IMR-90 (cell line): ENCODE measurements at regions not wholly inside any gene's neighbourhood (a gene's known extent, or its start where the extent isn't known, plus 50 kb on each side); places are given as distances from the start of the nearest gene placed in this dataset.
A peak's percentile ranks its signal among the peaks of the same experiment; 100 is the strongest.

Source experiments
- ATAC-seq: fragments of 200-7000 bp; cut with Tn5 transposase; 2 replicates; pipeline ENCODE4 v1.9.1; 2020; ENCODE audit warnings: low read depth, mild to moderate bottlenecking, moderate library complexity
- BruUV-seq: library from RNA; stranded (reverse); fragments of 400-500 nt; replicated peaks from 2 replicates; lab custom pipeline; 2021; lab: Mats Ljungman, UMichigan
- CTCF ChIA-PET: fragments of 300-600 bp; formaldehyde crosslinking; extraction: SDS; loops from one replicate; lab custom pipeline; 2021; ENCODE audit warnings: antibody characterized with exemption; lab: Yijun Ruan, JAX
- POLR2A ChIA-PET: fragments of 300-600 bp; sonication (Branson Sonifier 250); formaldehyde crosslinking; loops from one replicate; lab custom pipeline; 2022; ENCODE audit warnings: antibody characterized with exemption; ENCODE audit not compliant: unreplicated experiment; lab: Charles Lee
- DNase-seq: peaks from one replicate; pipeline ENCODE4 v3.0.0; 2013
- H2AFZ ChIP-seq: replicated peaks from 2 replicates; pipeline ENCODE3; 2013; ENCODE audit warnings: low read length, mild to moderate bottlenecking; ENCODE audit not compliant: poor library complexity
- H2AK5ac ChIP-seq: 2 replicates; pipeline ENCODE4 v1.6.1; 2013; ENCODE audit warnings: low read depth, low read length, inconsistent platforms
- H2AK9ac ChIP-seq: replicated peaks from 2 replicates; pipeline ENCODE3; 2013; ENCODE audit warnings: mild to moderate bottlenecking, low read depth, low read length, moderate library complexity; ENCODE audit not compliant: poor library complexity
- H2BK120ac ChIP-seq: 2 replicates; pipeline ENCODE4 v1.6.1; 2013; ENCODE audit warnings: low read depth, low read length, inconsistent platforms
- H2BK15ac ChIP-seq: 3 replicates; pipeline ENCODE4 v1.6.1; 2013; ENCODE audit warnings: low read depth, low read length, inconsistent platforms
- H2BK20ac ChIP-seq: 2 replicates; pipeline ENCODE4 v1.6.1; 2013; ENCODE audit warnings: low read depth, mild to moderate bottlenecking, inconsistent platforms, low read length, moderate library complexity
- H2BK5ac ChIP-seq: 2 replicates; pipeline ENCODE4 v1.6.1; 2013; ENCODE audit warnings: mild to moderate bottlenecking, low read depth, low read length, inconsistent platforms; ENCODE audit not compliant: poor library complexity, severe bottlenecking
- H3K14ac ChIP-seq: replicated peaks from 2 replicates; pipeline ENCODE4 v1.6.1; 2013; ENCODE audit warnings: low read depth, low read length, inconsistent platforms
- H3K18ac ChIP-seq: 2 replicates; pipeline ENCODE4 v1.6.1; 2013; ENCODE audit warnings: low read depth, low read length, control low read depth
- H3K23ac ChIP-seq: 2 replicates; pipeline ENCODE4 v1.6.1; 2013; ENCODE audit warnings: low read depth, low read length, inconsistent platforms
- H3K27ac ChIP-seq: 2 replicates; pipeline ENCODE4 v1.5.1; 2013; ENCODE audit warnings: mild to moderate bottlenecking, control low read depth, low read length; ENCODE audit not compliant: insufficient read depth
- H3K27me3 ChIP-seq: 2 replicates; pipeline ENCODE4 v1.6.1; 2013; ENCODE audit warnings: low read length; ENCODE audit not compliant: control insufficient read depth, insufficient read depth
- H3K36me3 ChIP-seq: 2 replicates; pipeline ENCODE4 v1.6.1; 2013; ENCODE audit warnings: low read length, mixed read lengths; ENCODE audit not compliant: control insufficient read depth, insufficient read depth
- H3K4ac ChIP-seq: 2 replicates; pipeline ENCODE4 v1.6.1; 2013; ENCODE audit warnings: low read depth, low read length, inconsistent platforms
- H3K4me1 ChIP-seq: 2 replicates; pipeline ENCODE4 v1.6.1; 2013; ENCODE audit warnings: low read length, mixed read lengths; ENCODE audit not compliant: control insufficient read depth, insufficient read depth
- H3K4me2 ChIP-seq: 2 replicates; pipeline ENCODE4 v1.6.1; 2013; ENCODE audit warnings: low read depth, mild to moderate bottlenecking, control low read depth, low read length, moderate library complexity
- H3K4me3 ChIP-seq: 2 replicates; pipeline ENCODE4 v1.5.1; 2013; ENCODE audit warnings: low read depth, mild to moderate bottlenecking, control low read depth, low read length, moderate library complexity; ENCODE audit not compliant: insufficient read depth
- H3K56ac ChIP-seq: 2 replicates; pipeline ENCODE4 v1.6.1; 2013; ENCODE audit warnings: low read length, inconsistent platforms; ENCODE audit not compliant: insufficient read depth; ENCODE audit errors: extremely low read depth
- H3K79me1 ChIP-seq, 2 experiments: 2 replicates each; pipeline ENCODE4 v1.6.1; 2013; ENCODE audit warnings: low read length in 2 of 2, inconsistent platforms in 1 of 2, low read depth in 1 of 2
- H3K9ac ChIP-seq: 2 replicates; pipeline ENCODE4 v1.6.1; 2013; ENCODE audit warnings: low read depth, low read length, control low read depth
- H3K9me1 ChIP-seq: 2 replicates; pipeline ENCODE4 v1.6.1; 2013; ENCODE audit warnings: low read length, inconsistent platforms; ENCODE audit not compliant: insufficient read depth
- H3K9me3 ChIP-seq: 2 replicates; pipeline ENCODE4 v1.6.1; 2013; ENCODE audit warnings: low read length; ENCODE audit not compliant: control insufficient read depth, insufficient read depth
- H4K20me1 ChIP-seq: 2 replicates; pipeline ENCODE4 v1.6.1; 2013; ENCODE audit warnings: low read length, inconsistent platforms; ENCODE audit not compliant: insufficient read depth
- H4K5ac ChIP-seq: 2 replicates; pipeline ENCODE4 v1.6.1; 2013; ENCODE audit warnings: mild to moderate bottlenecking, low read depth, low read length, control low read depth
- H4K8ac ChIP-seq, 2 experiments: 2 replicates each; pipeline ENCODE4 v1.6.1; 2013; ENCODE audit warnings: low read depth in 2 of 2, low read length in 2 of 2, control low read depth in 1 of 2, inconsistent platforms in 1 of 2
- H4K91ac ChIP-seq: 2 replicates; pipeline ENCODE4 v1.6.1; 2013; ENCODE audit warnings: low read depth, low read length, inconsistent platforms; ENCODE audit not compliant: insufficient read depth
- BHLHE40 ChIP-seq: fragments of 150-350 bp; IDR thresholded peaks from 2 replicates; pipeline ENCODE4 v1.6.1; 2016; ENCODE audit warnings: mild to moderate bottlenecking, low read depth, low read length
- MXI1 ChIP-seq: IDR thresholded peaks from 2 replicates; pipeline ENCODE4 v1.6.1; 2012; ENCODE audit warnings: low read depth, mild to moderate bottlenecking, low read length, moderate library complexity, borderline replicate concordance
- WGBS, 2 experiments: methylation state at CpG; one replicate each; pipeline versions ENCODE4 v1.1.5 to v1.1.7; 2013; ENCODE audit warnings: missing lambda C conversion rate in 2 of 2; ENCODE audit not compliant: insufficient read length in 1 of 2; ENCODE audit errors: extremely low coverage in 2 of 2; 5-methylcytosine and 5-hydroxymethylcytosine counted together
- dilution Hi-C: fragments of 300-500 bp; cut with HindIII; formaldehyde crosslinking; loops from one replicate; pipeline ENCODE4 v1.14.3; 2018; ENCODE audit warnings: low sequenced_read_pairs; ENCODE audit not compliant: unreplicated experiment
- in situ Hi-C: fragments of 300-500 bp; cut with MboI; formaldehyde crosslinking; loops from 3 replicates; pipeline ENCODE4 v1.14.3; 2019; ENCODE audit warnings: low sequenced_read_pairs, inconsistent platforms, mixed read lengths
- intact Hi-C: fragments of 100-400 bp; cut with micrococcal nuclease; formaldehyde crosslinking; loops from 2 replicates; pipeline ENCODE4 v1.10.0; 2022

DNA sequence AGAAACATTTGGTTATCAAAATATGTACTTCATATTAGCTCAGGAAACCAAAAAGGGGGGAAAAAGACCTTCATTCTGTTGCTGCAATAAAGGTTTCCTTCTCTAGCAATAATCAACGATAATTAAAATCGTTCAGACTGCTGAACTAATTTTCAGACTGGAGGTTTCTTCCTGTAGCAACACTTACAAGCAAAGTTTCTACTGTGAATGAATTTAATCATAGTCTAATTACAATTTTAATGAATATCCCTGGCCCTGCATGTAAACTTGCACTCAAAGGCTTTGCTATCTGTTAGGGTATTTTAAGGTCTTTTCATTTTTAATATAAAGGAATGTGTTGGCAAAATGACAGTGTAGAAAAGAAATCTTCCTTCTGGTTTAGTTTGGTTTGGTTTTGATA is 265.2 kb downstream of the QDPR start:
- H3K9me1 ChIP-seq: no peaks in the 10 kb centered on the region; the same call in 1 of the 2 replicates
- H3K27ac ChIP-seq: no peak overlapping the region
- no CpG with 5 or more reads among the region's 2 CpGs for whole genome bisulfite sequencing, 2 experiments
- no peak overlapping the region for H3K4ac ChIP-seq
- H2BK5ac ChIP-seq: no peak overlapping the region
- H3K9me3 ChIP-seq: no peaks in the 10 kb centered on the region
- no peak overlapping the region for H4K8ac ChIP-seq
- BruUV-seq: no TSS peak
- TF ChIP-seq MXI1 (no peak), BHLHE40 (0 out of 2 replicates have a peak, but pooled peaks have one; percentile 11)
- H3K18ac ChIP-seq: no peak overlapping the region
- no peak overlapping the region for H4K5ac ChIP-seq
- intact Hi-C loops (no loop called here), in situ Hi-C loops (no loop called here), dilution Hi-C loops (no loop called here)
- no peak overlapping the region for H4K91ac ChIP-seq
- DNase-seq: no peak
- H3K4me2 ChIP-seq: no peak overlapping the region
- H2BK20ac ChIP-seq: no peak overlapping the region
- no peaks in the 10 kb centered on the region for H3K36me3 ChIP-seq
- no peak overlapping the region for H3K23ac ChIP-seq
- no peak overlapping the region for H2BK120ac ChIP-seq
- no peak overlapping the region for H2AK9ac ChIP-seq
- H2AK5ac ChIP-seq: no peak overlapping the region
- no peaks in the 10 kb centered on the region for H3K27me3 ChIP-seq
- H3K56ac ChIP-seq: no peak overlapping the region
- H3K14ac ChIP-seq: no peak overlapping the region
- no peak overlapping the region for H2BK15ac ChIP-seq
- no peak overlapping the region for H3K4me3 ChIP-seq
- H4K20me1 ChIP-seq: no peaks in the 10 kb centered on the region
- H3K4me1 ChIP-seq: peaks cover 3% of the 10 kb centered on the region; the same call in 1 of the 2 replicates
- no peaks in the 10 kb centered on the region for H3K79me1 ChIP-seq
- H3K9ac ChIP-seq: no peak overlapping the region
- no peak for ATAC-seq
- no peak overlapping the region for H2AFZ ChIP-seq
- ChIA-PET POLR2A (no interaction called here), CTCF (no interaction called here)
